Neural progenitor cell (in vitro differentiated cells): ENCODE measurements at regions not wholly inside any gene's neighbourhood (a gene's known extent, or its start where the extent isn't known, plus 50 kb on each side); places are given as distances from the start of the nearest gene placed in this dataset.

ENCODE experiments used
- EZH2 ChIP-seq: fragments of 200-600 bp; sonication (generic); IDR thresholded peaks from 2 replicates; pipeline ENCODE4 v1.6.1; 2017; ENCODE audit warnings: antibody characterized with exemption, mild to moderate bottlenecking, moderate library complexity
- TF ChIP-seq, protein P1 (sequence below): fragments of 200-600 bp; sonication (generic); IDR thresholded peaks from 2 replicates; pipeline ENCODE4 v1.5.1; 2017; ENCODE audit warnings: antibody characterized with exemption, mild to moderate bottlenecking

DNA sequence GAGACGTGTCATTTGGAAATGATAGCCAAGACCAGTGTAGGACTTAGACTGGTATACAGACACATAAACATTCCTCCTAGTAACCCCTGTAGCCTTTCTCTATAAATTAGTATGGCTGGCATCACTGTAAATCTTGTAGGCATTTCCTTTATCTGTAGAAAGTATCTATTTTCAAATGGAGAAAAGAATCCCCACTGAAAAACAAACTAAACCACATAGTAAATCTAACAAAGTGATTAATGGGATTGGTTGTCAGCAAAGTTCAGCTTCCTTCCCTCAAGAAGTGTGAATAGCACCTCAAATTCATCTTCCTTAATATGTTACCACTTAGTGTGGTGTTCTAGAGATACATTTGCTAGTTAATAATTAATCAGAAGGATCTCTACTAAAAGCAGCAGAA lies 119.4 kb upstream of the NBEA start:
- TF ChIP-seq EZH2 = no peak
- TF ChIP-seq, protein P1, sequence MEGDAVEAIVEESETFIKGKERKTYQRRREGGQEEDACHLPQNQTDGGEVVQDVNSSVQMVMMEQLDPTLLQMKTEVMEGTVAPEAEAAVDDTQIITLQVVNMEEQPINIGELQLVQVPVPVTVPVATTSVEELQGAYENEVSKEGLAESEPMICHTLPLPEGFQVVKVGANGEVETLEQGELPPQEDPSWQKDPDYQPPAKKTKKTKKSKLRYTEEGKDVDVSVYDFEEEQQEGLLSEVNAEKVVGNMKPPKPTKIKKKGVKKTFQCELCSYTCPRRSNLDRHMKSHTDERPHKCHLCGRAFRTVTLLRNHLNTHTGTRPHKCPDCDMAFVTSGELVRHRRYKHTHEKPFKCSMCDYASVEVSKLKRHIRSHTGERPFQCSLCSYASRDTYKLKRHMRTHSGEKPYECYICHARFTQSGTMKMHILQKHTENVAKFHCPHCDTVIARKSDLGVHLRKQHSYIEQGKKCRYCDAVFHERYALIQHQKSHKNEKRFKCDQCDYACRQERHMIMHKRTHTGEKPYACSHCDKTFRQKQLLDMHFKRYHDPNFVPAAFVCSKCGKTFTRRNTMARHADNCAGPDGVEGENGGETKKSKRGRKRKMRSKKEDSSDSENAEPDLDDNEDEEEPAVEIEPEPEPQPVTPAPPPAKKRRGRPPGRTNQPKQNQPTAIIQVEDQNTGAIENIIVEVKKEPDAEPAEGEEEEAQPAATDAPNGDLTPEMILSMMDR = no peak
